T-cell (primary cell): ENCODE measurements at regions not wholly inside any gene's neighbourhood (a gene's known extent, or its start where the extent isn't known, plus 50 kb on each side); places are given as distances from the start of the nearest gene placed in this dataset.

ENCODE experiments used
- ATAC-seq, 4 experiments: fragments of 200-7000 bp in 3 of 4; fragments of 150-1000 bp in 1 of 4; cut with Tn5 transposase; replicated peaks in 1 of 4; 1 replicate in 3 of 4; 2 replicates in 1 of 4; pipeline ENCODE4 v1.10.0; 2021; ENCODE audit warnings: moderate library complexity in 3 of 4, mild to moderate bottlenecking in 2 of 4, moderate number of reproducible peaks in 1 of 4
- CTCF ChIA-PET, 2 donors: fragments of 300-600 bp; sonication (Branson Sonifier 250); formaldehyde crosslinking; loops; one replicate each; lab custom pipeline; 2022; ENCODE audit warnings: antibody characterized with exemption in 2 of 2; lab: Charles Lee
- POLR2A ChIA-PET, 2 donors: fragments of 300-600 bp; sonication (Branson Sonifier 250); formaldehyde crosslinking; loops; one replicate each; lab custom pipeline; 2022; ENCODE audit warnings: antibody characterized with exemption in 2 of 2; lab: Charles Lee
- DNase-seq, 35 experiments: peaks; one replicate each; pipeline versions ENCODE4 v3.0.0 to v3.0.0-alpha.2; 2013 to 2023
- H3K27ac ChIP-seq: one replicate; pipeline ENCODE4 v1.5.1; 2013; ENCODE audit warnings: low read length
- H3K27me3 ChIP-seq, 2 experiments: replicated peaks in 1 of 2; 1 replicate in 1 of 2; 2 replicates in 1 of 2; pipeline versions ENCODE4 v1.6.1 to v1.7.0; 2013; ENCODE audit warnings: low read length in 1 of 2, mixed read lengths in 1 of 2; ENCODE audit not compliant: control insufficient read depth in 2 of 2, insufficient read depth in 2 of 2; ENCODE audit errors: extremely low read depth in 1 of 2
- H3K36me3 ChIP-seq, 2 donors: 1 replicate in 1 of 2; 2 replicates in 1 of 2; pipeline versions ENCODE4 v1.6.1 to v1.7.0; 2013; ENCODE audit warnings: low read length in 1 of 2; ENCODE audit not compliant: control insufficient read depth in 2 of 2, insufficient read depth in 1 of 2; ENCODE audit errors: extremely low read depth in 1 of 2
- H3K4me1 ChIP-seq, 2 experiments: 1 replicate in 1 of 2; 2 replicates in 1 of 2; pipeline versions ENCODE4 v1.6.1 to v1.7.0; 2013; ENCODE audit warnings: low read length in 2 of 2, mixed read lengths in 1 of 2; ENCODE audit not compliant: insufficient read depth in 2 of 2, control insufficient read depth in 1 of 2; ENCODE audit errors: extremely low read depth in 1 of 2
- H3K4me3 ChIP-seq, 2 donors: 1 replicate in 1 of 2; 2 replicates in 1 of 2; pipeline versions ENCODE4 v1.5.1 to v1.7.0; 2013; ENCODE audit warnings: mild to moderate bottlenecking in 2 of 2, low read length in 1 of 2, moderate library complexity in 1 of 2; ENCODE audit not compliant: control insufficient read depth in 1 of 2; ENCODE audit errors: extremely low read depth in 1 of 2
- H3K9me3 ChIP-seq: 2 replicates; pipeline ENCODE4 v1.7.0; 2013
- H3K27ac Mint-ChIP-seq, 2 donors: one replicate each; pipeline ENCODE4 v1.8.0; 2020 to 2021; ENCODE audit warnings: mild to moderate bottlenecking in 2 of 2, mixed read lengths in 2 of 2
- H3K27me3 Mint-ChIP-seq, 2 donors: one replicate each; pipeline ENCODE4 v1.8.0; 2021 to 2022; ENCODE audit warnings: mixed read lengths in 2 of 2
- H3K36me3 Mint-ChIP-seq: one replicate; pipeline ENCODE4 v1.8.0; 2021; ENCODE audit warnings: mixed read lengths
- H3K4me1 Mint-ChIP-seq, 3 donors: one replicate each; pipeline ENCODE4 v1.8.0; 2020 to 2022; ENCODE audit warnings: mixed read lengths in 3 of 3, mild to moderate bottlenecking in 1 of 3
- H3K4me3 Mint-ChIP-seq, 3 donors: one replicate each; pipeline ENCODE4 v1.8.0; 2020 to 2022; ENCODE audit warnings: mild to moderate bottlenecking in 3 of 3, mixed read lengths in 3 of 3, moderate library complexity in 3 of 3
- H3K9me3 Mint-ChIP-seq, 3 donors: one replicate each; pipeline ENCODE4 v1.8.0; 2020 to 2022; ENCODE audit warnings: mixed read lengths in 3 of 3
- WGBS: methylation state at CpG from one replicate; pipeline ENCODE4 v1.1.5; 2013; ENCODE audit warnings: missing lambda C conversion rate; ENCODE audit not compliant: insufficient coverage; 5-methylcytosine and 5-hydroxymethylcytosine counted together

GRCh38 chr13:64845110-64845509, 2385.0 kb downstream of the PCDH9 start:
- no peaks in the 10 kb centered on the region for H3K4me1 ChIP-seq
- no CpG with 5 or more reads among the region's 1 CpG for WGBS
- ChIA-PET POLR2A (no interaction called here), CTCF (no interaction called here)
- peaks cover 12 to 26% (median 13%) of the 10 kb centered on the region in 3 donors for H3K9me3 Mint-ChIP-seq
- no peak overlapping the region for H3K27ac ChIP-seq
- no peaks in the 10 kb centered on the region for H3K9me3 ChIP-seq
- H3K27me3 ChIP-seq = no peaks in the 10 kb centered on the region
- no peak overlapping the region for H3K4me3 Mint-ChIP-seq
- ATAC-seq = no peak
- no peaks in the 10 kb centered on the region for H3K4me1 Mint-ChIP-seq
- no peaks in the 10 kb centered on the region for H3K36me3 ChIP-seq
- no peak overlapping the region for H3K4me3 ChIP-seq
- no peaks in the 10 kb centered on the region for H3K36me3 Mint-ChIP-seq
- no peaks in the 10 kb centered on the region for H3K27me3 Mint-ChIP-seq
- DNase-seq = no peak
- no peak overlapping the region for H3K27ac Mint-ChIP-seq

GRCh38 chr13:64819081-64819480, 2411.1 kb downstream of the PCDH9 start:
- ATAC-seq (no peak), DNase-seq (no peak)
- no peaks in the 10 kb centered on the region for H3K36me3 ChIP-seq
- no peak overlapping the region for H3K27ac ChIP-seq
- H3K9me3 Mint-ChIP-seq = peaks cover 5 to 34% (median 8%) of the 10 kb centered on the region in 3 donors
- no peak overlapping the region for H3K4me3 ChIP-seq
- H3K36me3 Mint-ChIP-seq = no peaks in the 10 kb centered on the region
- H3K27me3 ChIP-seq = no peaks in the 10 kb centered on the region
- no peaks in the 10 kb centered on the region for H3K4me1 Mint-ChIP-seq
- CTCF ChIA-PET = no interaction called here
- WGBS = no CpG with 5 or more reads among the region's 2 CpGs
- no peak overlapping the region for H3K27ac Mint-ChIP-seq
- no peak overlapping the region for H3K4me3 Mint-ChIP-seq
- H3K4me1 ChIP-seq = no peaks in the 10 kb centered on the region
- H3K27me3 Mint-ChIP-seq = no peaks in the 10 kb centered on the region
- H3K9me3 ChIP-seq = no peaks in the 10 kb centered on the region
- POLR2A ChIA-PET = no interaction called here

- no peaks in the 10 kb centered on the region for H3K27me3 ChIP-seq
Measured at GRCh38 chr13:64817691-64818090, 2412.4 kb downstream of the PCDH9 start.

GRCh38 chr13:64810750-64811149, 2419.4 kb downstream of the PCDH9 start:
- DNase-seq = no peak
- ChIA-PET POLR2A (no interaction called here), CTCF (no interaction called here)
- Histone ChIP-seq H3K27ac (no peak overlapping the region), H3K9me3 (no peaks in the 10 kb centered on the region), H3K4me1 (no peaks in the 10 kb centered on the region), H3K27me3 (no peaks in the 10 kb centered on the region), H3K36me3 (no peaks in the 10 kb centered on the region), H3K4me3 (no peak overlapping the region)
- WGBS = no CpG with 5 or more reads among the region's 3 CpGs
- H3K4me1 Mint-ChIP-seq = no peaks in the 10 kb centered on the region
- H3K9me3 Mint-ChIP-seq = peaks cover 17 to 30% (median 23%) of the 10 kb centered on the region in 3 donors
- H3K4me3 Mint-ChIP-seq = no peak overlapping the region
- H3K36me3 Mint-ChIP-seq = no peaks in the 10 kb centered on the region
- H3K27me3 Mint-ChIP-seq = no peaks in the 10 kb centered on the region
- H3K27ac Mint-ChIP-seq = no peak overlapping the region
- ATAC-seq = no peak

More at GRCh38 chr13:64817691-64818090, 2412.4 kb downstream of the PCDH9 start:
- H3K4me3 Mint-ChIP-seq = no peak overlapping the region
- ATAC-seq (no peak), DNase-seq (no peak)
- Histone ChIP-seq H3K4me1 (no peaks in the 10 kb centered on the region), H3K27ac (no peak overlapping the region), H3K4me3 (no peak overlapping the region), H3K36me3 (no peaks in the 10 kb centered on the region), H3K9me3 (no peaks in the 10 kb centered on the region)
- no peak overlapping the region for H3K27ac Mint-ChIP-seq
- WGBS = no CpG with 5 or more reads among the region's 3 CpGs
- CTCF ChIA-PET = no interaction called here
- H3K36me3 Mint-ChIP-seq = no peaks in the 10 kb centered on the region
- H3K27me3 Mint-ChIP-seq = no peaks in the 10 kb centered on the region
- POLR2A ChIA-PET = no interaction called here
- H3K4me1 Mint-ChIP-seq = no peaks in the 10 kb centered on the region
- peaks cover 7 to 32% (median 8%) of the 10 kb centered on the region in 3 donors for H3K9me3 Mint-ChIP-seq

- Mint-ChIP-seq H3K4me3 (no peak overlapping the region), H3K9me3 (peaks cover 13 to 26% (median 21%) of the 10 kb centered on the region in 3 donors), H3K27me3 (no peaks in the 10 kb centered on the region), H3K4me1 (no peaks in the 10 kb centered on the region), H3K27ac (no peak overlapping the region), H3K36me3 (no peaks in the 10 kb centered on the region)
- H3K4me3 ChIP-seq = no peak overlapping the region
- WGBS = 82% methylated on average over 4 of the region's 4 CpGs
- no peak overlapping the region for H3K27ac ChIP-seq
- H3K27me3 ChIP-seq = no peaks in the 10 kb centered on the region
- ChIA-PET CTCF (no interaction called here), POLR2A (no interaction called here)
- ATAC-seq (no peak), DNase-seq (no peak)
- no peaks in the 10 kb centered on the region for H3K4me1 ChIP-seq
- no peaks in the 10 kb centered on the region for H3K36me3 ChIP-seq
- H3K9me3 ChIP-seq = no peaks in the 10 kb centered on the region
Measured at GRCh38 chr13:64808704-64809103, 2421.4 kb downstream of the PCDH9 start.

GRCh38 chr13:64801768-64802167, 2428.4 kb downstream of the PCDH9 start:
- H3K27me3 ChIP-seq = no peaks in the 10 kb centered on the region
- H3K4me1 ChIP-seq = no peaks in the 10 kb centered on the region
- CTCF ChIA-PET = no interaction called here
- Mint-ChIP-seq H3K27ac (no peak overlapping the region), H3K4me1 (no peaks in the 10 kb centered on the region), H3K36me3 (no peaks in the 10 kb centered on the region), H3K27me3 (no peaks in the 10 kb centered on the region), H3K9me3 (peaks cover 4 to 9% (median 8%) of the 10 kb centered on the region in 3 donors), H3K4me3 (no peak overlapping the region)
- DNase-seq = no peak
- WGBS = 80% methylated on average over 1 of the region's 4 CpGs
- POLR2A ChIA-PET = no interaction called here
- no peaks in the 10 kb centered on the region for H3K36me3 ChIP-seq
- no peaks in the 10 kb centered on the region for H3K9me3 ChIP-seq
- no peak for ATAC-seq
- H3K4me3 ChIP-seq = no peak overlapping the region
- no peak overlapping the region for H3K27ac ChIP-seq

GRCh38 chr13:64798422-64798821, 2431.7 kb downstream of the PCDH9 start:
- no peak overlapping the region for H3K4me3 Mint-ChIP-seq
- no peaks in the 10 kb centered on the region for H3K27me3 ChIP-seq
- no peaks in the 10 kb centered on the region for H3K9me3 ChIP-seq
- peaks cover 5 to 19% (median 18%) of the 10 kb centered on the region in 3 donors for H3K9me3 Mint-ChIP-seq
- H3K27ac ChIP-seq = no peak overlapping the region
- no CpG with 5 or more reads among the region's 4 CpGs for WGBS
- no peaks in the 10 kb centered on the region for H3K4me1 Mint-ChIP-seq
- ATAC-seq (no peak), DNase-seq (no peak)
- POLR2A ChIA-PET = no interaction called here
- no peak overlapping the region for H3K4me3 ChIP-seq
- H3K4me1 ChIP-seq = no peaks in the 10 kb centered on the region
- H3K27me3 Mint-ChIP-seq = no peaks in the 10 kb centered on the region
- H3K36me3 Mint-ChIP-seq = no peaks in the 10 kb centered on the region
- H3K27ac Mint-ChIP-seq = no peak overlapping the region
- no peaks in the 10 kb centered on the region for H3K36me3 ChIP-seq
- CTCF ChIA-PET = no interaction called here
